ENCODE measurements at regions not wholly inside any gene's neighbourhood (a gene's known extent, or its start where the extent isn't known, plus 50 kb on each side); places are given as distances from the start of the nearest gene placed in this dataset.
"Not testable (repeated sequence)": the region's sequence is repeated elsewhere in the genome, so short reads cannot be mapped to it uniquely, and the experiment has no call there.

DNA sequence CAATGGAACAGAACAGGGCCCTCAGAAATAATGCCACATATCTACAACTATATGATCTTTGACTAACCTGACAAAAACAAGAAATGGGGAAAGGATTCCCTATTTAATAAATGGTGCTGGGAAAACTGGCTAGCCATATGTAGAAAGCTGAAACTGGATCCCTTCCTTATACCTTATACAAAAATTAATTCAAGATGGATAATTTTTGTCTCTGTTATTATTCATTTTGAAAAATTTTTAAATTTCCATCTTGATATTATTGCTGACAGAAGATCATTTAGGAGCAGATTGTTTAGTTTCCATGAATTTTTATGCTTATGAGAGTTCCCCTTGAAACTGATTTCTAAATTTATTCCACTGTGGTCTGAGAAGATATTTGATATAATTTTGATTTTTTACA is 2039.8 kb upstream of the NUDT12 start:
- H3K27me3 ChIP-seq (ENCODE audit: control insufficient read depth, insufficient read depth); H3K9me3 ChIP-seq (ENCODE audit: control insufficient read depth, low read length); DNase-seq; intact Hi-C loops (cut with DNase I); H3K4me3 ChIP-seq (ENCODE audit: low read length); H3K27ac ChIP-seq (ENCODE audit: low read length); ATAC-seq; H3K4me1 ChIP-seq (ENCODE audit: control insufficient read depth, insufficient read depth, low read length): not testable (repeated sequence)

- H3K27ac ChIP-seq (ENCODE audit: low read length), result no peak overlapping the region
- no peaks in the 10 kb centered on the region for H3K27me3 ChIP-seq (ENCODE audit: control insufficient read depth, insufficient read depth)
- DNase-seq, result no peak
- no peak for ATAC-seq
- H3K4me1 ChIP-seq (ENCODE audit: control insufficient read depth, insufficient read depth, low read length), result no peaks in the 10 kb centered on the region
- WGBS, result 59% methylated on average over 6 of the region's 6 CpGs
- intact Hi-C loops (cut with DNase I), result no loop called here
- H3K9me3 ChIP-seq (ENCODE audit: control insufficient read depth, low read length), result no peaks in the 10 kb centered on the region
- H3K4me3 ChIP-seq (ENCODE audit: low read length), result no peak overlapping the region
Measured at GRCh38 chr5:105593011-105593760, 2030.6 kb upstream of the NUDT12 start.

GRCh38 chr5:105587963-105588662 is 2025.5 kb upstream of the NUDT12 start:
- 60% methylated on average over 6 of the region's 6 CpGs for WGBS
- no peaks in the 10 kb centered on the region for H3K9me3 ChIP-seq (ENCODE audit: control insufficient read depth, low read length)
- no peak for DNase-seq
- intact Hi-C loops (cut with DNase I), result no loop called here
- no peaks in the 10 kb centered on the region for H3K4me1 ChIP-seq (ENCODE audit: control insufficient read depth, insufficient read depth, low read length)
- H3K27me3 ChIP-seq (ENCODE audit: control insufficient read depth, insufficient read depth), result no peaks in the 10 kb centered on the region
- no peak for ATAC-seq
- H3K27ac ChIP-seq (ENCODE audit: low read length), result no peak overlapping the region
- no peak overlapping the region for H3K4me3 ChIP-seq (ENCODE audit: low read length)

GRCh38 chr5:105581988-105582690 is 2019.5 kb upstream of the NUDT12 start:
- no peak overlapping the region for H3K4me3 ChIP-seq (ENCODE audit: low read length)
- no peak for DNase-seq
- H3K9me3 ChIP-seq (ENCODE audit: control insufficient read depth, low read length), result no peaks in the 10 kb centered on the region
- ATAC-seq, result no peak
- intact Hi-C loops (cut with DNase I), result no loop called here
- no peak overlapping the region for H3K27ac ChIP-seq (ENCODE audit: low read length)
- 70% methylated on average over 7 of the region's 7 CpGs for WGBS
- no peaks in the 10 kb centered on the region for H3K4me1 ChIP-seq (ENCODE audit: control insufficient read depth, insufficient read depth, low read length)
- H3K27me3 ChIP-seq (ENCODE audit: control insufficient read depth, insufficient read depth), result no peaks in the 10 kb centered on the region

GRCh38 chr5:105573575-105573974 is 2011.0 kb upstream of the NUDT12 start:
- ATAC-seq, result no peak

DNA sequence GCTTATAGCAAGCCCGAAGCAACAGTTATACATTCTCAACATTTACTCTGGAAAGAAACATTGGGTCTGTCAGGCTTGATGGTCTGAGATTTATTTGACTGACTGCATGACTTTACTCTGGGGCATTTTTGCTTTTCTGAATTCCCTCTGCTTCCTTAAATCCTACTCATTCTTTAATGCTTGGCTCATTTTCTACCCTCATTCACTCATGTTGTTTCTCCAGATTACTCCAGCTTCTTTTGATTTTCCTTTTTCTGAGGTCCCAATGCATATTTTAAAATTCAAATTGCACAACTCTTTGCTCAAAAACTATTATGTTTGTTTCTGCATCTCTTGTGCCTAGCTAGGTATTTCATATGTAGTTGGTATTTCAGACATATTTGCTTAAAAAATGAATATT is 2002.9 kb upstream of the NUDT12 start:
- no peak for DNase-seq
- Histone ChIP-seq H3K4me1 (ENCODE audit: control insufficient read depth, insufficient read depth, low read length) (no peaks in the 10 kb centered on the region), H3K27me3 (ENCODE audit: control insufficient read depth, insufficient read depth) (no peaks in the 10 kb centered on the region), H3K9me3 (ENCODE audit: control insufficient read depth, low read length) (no peaks in the 10 kb centered on the region), H3K4me3 (ENCODE audit: low read length) (no peak overlapping the region), H3K27ac (ENCODE audit: low read length) (no peak overlapping the region)
- 85% methylated on average over 1 of the region's 1 CpG for WGBS
- ATAC-seq, result no peak
- intact Hi-C loops (cut with DNase I), result no loop called here

More at GRCh38 chr5:105573575-105573974, 2011.0 kb upstream of the NUDT12 start:
- no peak overlapping the region for H3K27ac ChIP-seq (ENCODE audit: low read length)
- no peaks in the 10 kb centered on the region for H3K4me1 ChIP-seq (ENCODE audit: control insufficient read depth, insufficient read depth, low read length)
- H3K27me3 ChIP-seq (ENCODE audit: control insufficient read depth, insufficient read depth), result no peaks in the 10 kb centered on the region
- H3K4me3 ChIP-seq (ENCODE audit: low read length), result no peak overlapping the region
- no peaks in the 10 kb centered on the region for H3K9me3 ChIP-seq (ENCODE audit: control insufficient read depth, low read length)
- DNase-seq, result no peak
- intact Hi-C loops (cut with DNase I), result no loop called here

DNA sequence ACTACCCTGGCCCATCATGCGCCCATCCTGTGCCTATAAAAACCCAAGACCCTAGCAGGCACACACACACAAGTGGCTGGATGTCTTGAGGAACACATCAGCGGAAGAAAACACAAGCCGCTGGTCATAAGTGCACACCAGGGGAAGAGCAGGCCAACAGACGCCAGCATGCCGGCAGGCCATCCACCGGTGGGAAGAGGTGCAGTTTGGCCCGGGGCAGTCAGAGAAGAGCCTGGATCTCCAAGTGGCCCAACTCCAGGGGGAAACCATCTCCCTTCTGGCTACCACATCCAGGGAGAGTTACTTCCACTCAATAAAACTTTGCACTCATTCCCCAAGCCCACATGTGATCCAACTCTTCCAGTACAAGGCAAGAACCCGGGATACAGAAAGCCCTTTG is 2001.3 kb upstream of the NUDT12 start:
- DNase-seq (peak in 1 of 3 donors; percentile 15), ATAC-seq (no peak)
- WGBS, result 92% methylated on average over 8 of the region's 8 CpGs

GRCh38 chr5:105554568-105555169 is 1992.1 kb upstream of the NUDT12 start:
- Histone ChIP-seq H3K4me3 (ENCODE audit: low read length) (no peak overlapping the region), H3K9me3 (ENCODE audit: control insufficient read depth, low read length) (no peaks in the 10 kb centered on the region), H3K27me3 (ENCODE audit: control insufficient read depth, insufficient read depth) (no peaks in the 10 kb centered on the region), H3K27ac (ENCODE audit: low read length) (no peak overlapping the region), H3K4me1 (ENCODE audit: control insufficient read depth, insufficient read depth, low read length) (no peaks in the 10 kb centered on the region)
- ATAC-seq (no peak), DNase-seq (no peak)
- intact Hi-C loops (cut with DNase I), result no loop called here
- WGBS, result 89% methylated on average over 4 of the region's 4 CpGs

More for the DNA sequence above, 2001.3 kb upstream of the NUDT12 start:
- Histone ChIP-seq H3K27me3 (ENCODE audit: control insufficient read depth, insufficient read depth) (no peaks in the 10 kb centered on the region), H3K9me3 (ENCODE audit: control insufficient read depth, low read length) (no peaks in the 10 kb centered on the region), H3K27ac (ENCODE audit: low read length) (no peak overlapping the region), H3K4me3 (ENCODE audit: low read length) (no peak overlapping the region), H3K4me1 (ENCODE audit: control insufficient read depth, insufficient read depth, low read length) (no peaks in the 10 kb centered on the region)
- intact Hi-C loops (cut with DNase I), result no loop called here

GRCh38 chr5:105544300-105544699 is 1981.7 kb upstream of the NUDT12 start:
- ATAC-seq, result no peak
- intact Hi-C loops (cut with DNase I), result no loop called here
- WGBS, result 58% methylated on average over 1 of the region's 1 CpG
- Histone ChIP-seq H3K4me1 (ENCODE audit: control insufficient read depth, insufficient read depth, low read length) (no peaks in the 10 kb centered on the region), H3K4me3 (ENCODE audit: low read length) (no peak overlapping the region), H3K27me3 (ENCODE audit: control insufficient read depth, insufficient read depth) (no peaks in the 10 kb centered on the region), H3K27ac (ENCODE audit: low read length) (no peak overlapping the region), H3K9me3 (ENCODE audit: control insufficient read depth, low read length) (no peaks in the 10 kb centered on the region)
- DNase-seq, result no peak

DNA sequence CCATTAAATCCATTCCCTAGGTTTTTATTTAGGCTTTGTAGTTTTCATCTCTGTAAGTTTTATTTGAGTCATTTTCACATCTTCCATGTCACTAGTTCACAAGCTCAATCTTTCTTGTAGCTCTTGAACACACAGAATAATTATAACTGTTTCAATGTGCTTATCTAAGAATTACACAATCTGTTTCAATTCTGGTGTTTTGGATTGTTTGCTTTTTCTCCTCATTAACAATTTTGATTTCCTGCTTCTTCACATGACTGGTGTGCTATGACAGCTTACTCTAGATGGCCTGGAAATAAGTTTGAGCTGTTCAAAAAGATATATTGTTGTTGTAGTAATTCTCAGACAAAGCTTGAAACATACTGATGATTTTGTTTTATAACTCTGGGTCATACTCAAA is 1974.1 kb upstream of the NUDT12 start:
- no peaks in the 10 kb centered on the region for H3K9me3 ChIP-seq (ENCODE audit: control insufficient read depth, low read length)
- no peak overlapping the region for H3K27ac ChIP-seq (ENCODE audit: low read length)
- H3K27me3 ChIP-seq (ENCODE audit: control insufficient read depth, insufficient read depth), result no peaks in the 10 kb centered on the region
- intact Hi-C loops (cut with DNase I), result no loop called here
- H3K4me1 ChIP-seq (ENCODE audit: control insufficient read depth, insufficient read depth, low read length), result no peaks in the 10 kb centered on the region
- ATAC-seq (no peak), DNase-seq (no peak)
- H3K4me3 ChIP-seq (ENCODE audit: low read length), result no peak overlapping the region

GRCh38 chr5:105530716-105531261 is 1968.2 kb upstream of the NUDT12 start:
- H3K9me3 ChIP-seq (ENCODE audit: control insufficient read depth, low read length), result no peaks in the 10 kb centered on the region
- H3K4me1 ChIP-seq (ENCODE audit: control insufficient read depth, insufficient read depth, low read length), result no peaks in the 10 kb centered on the region
- DNase-seq, result no peak
- H3K27ac ChIP-seq (ENCODE audit: low read length), result no peak overlapping the region
- intact Hi-C loops (cut with DNase I), result no loop called here
- no peak overlapping the region for H3K4me3 ChIP-seq (ENCODE audit: low read length)
- WGBS, result 63% methylated on average over 3 of the region's 3 CpGs
- H3K27me3 ChIP-seq (ENCODE audit: control insufficient read depth, insufficient read depth), result no peaks in the 10 kb centered on the region
- no peak for ATAC-seq

Data from right cardiac atrium (tissue), 5 donors.